OCI-LY1 (cell line): ENCODE measurements at regions not wholly inside any gene's neighbourhood (a gene's known extent, or its start where the extent isn't known, plus 50 kb on each side); places are given as distances from the start of the nearest gene placed in this dataset.

ENCODE experiments used
- EZH2 ChIP-seq: fragments of 200-600 bp; sonication (generic), shearing (Covaris generic); IDR thresholded peaks from 2 replicates; pipeline ENCODE4 v1.8.0; 2017; ENCODE audit warnings: borderline replicate concordance, mixed run types, mild to moderate bottlenecking, antibody characterized with exemption, low read length, moderate library complexity, mixed read lengths
- TF ChIP-seq, protein P1 (sequence below): fragments of 200-600 bp; sonication (generic), shearing (Covaris generic); IDR thresholded peaks from 2 replicates; pipeline ENCODE4 v1.5.1; 2017; ENCODE audit warnings: mild to moderate bottlenecking, antibody characterized with exemption, low read length, moderate library complexity, mixed read lengths

DNA sequence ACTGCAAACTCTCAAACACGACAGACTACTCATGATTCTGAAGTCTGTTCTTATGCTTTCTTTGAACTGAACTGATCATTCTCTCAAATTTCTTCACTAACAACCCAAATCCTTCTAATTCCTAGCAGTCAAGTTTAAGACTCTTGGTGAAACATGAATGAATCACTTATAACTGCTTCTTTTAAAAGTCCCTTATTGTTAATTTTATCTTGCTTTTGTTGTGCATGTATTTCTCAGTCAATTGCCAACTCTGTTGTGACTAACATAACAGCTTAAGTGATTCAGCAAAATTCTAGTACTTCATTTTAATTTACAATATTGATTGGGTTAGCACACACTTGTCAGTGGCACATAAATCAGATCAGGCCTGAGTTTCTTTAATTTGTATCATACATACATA lies 357.0 kb upstream of the FSIP2 start:
- TF ChIP-seq, protein P1, sequence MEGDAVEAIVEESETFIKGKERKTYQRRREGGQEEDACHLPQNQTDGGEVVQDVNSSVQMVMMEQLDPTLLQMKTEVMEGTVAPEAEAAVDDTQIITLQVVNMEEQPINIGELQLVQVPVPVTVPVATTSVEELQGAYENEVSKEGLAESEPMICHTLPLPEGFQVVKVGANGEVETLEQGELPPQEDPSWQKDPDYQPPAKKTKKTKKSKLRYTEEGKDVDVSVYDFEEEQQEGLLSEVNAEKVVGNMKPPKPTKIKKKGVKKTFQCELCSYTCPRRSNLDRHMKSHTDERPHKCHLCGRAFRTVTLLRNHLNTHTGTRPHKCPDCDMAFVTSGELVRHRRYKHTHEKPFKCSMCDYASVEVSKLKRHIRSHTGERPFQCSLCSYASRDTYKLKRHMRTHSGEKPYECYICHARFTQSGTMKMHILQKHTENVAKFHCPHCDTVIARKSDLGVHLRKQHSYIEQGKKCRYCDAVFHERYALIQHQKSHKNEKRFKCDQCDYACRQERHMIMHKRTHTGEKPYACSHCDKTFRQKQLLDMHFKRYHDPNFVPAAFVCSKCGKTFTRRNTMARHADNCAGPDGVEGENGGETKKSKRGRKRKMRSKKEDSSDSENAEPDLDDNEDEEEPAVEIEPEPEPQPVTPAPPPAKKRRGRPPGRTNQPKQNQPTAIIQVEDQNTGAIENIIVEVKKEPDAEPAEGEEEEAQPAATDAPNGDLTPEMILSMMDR: no peak
- no peak for TF ChIP-seq EZH2
